Sigmoid colon (tissue), 4 donors: ENCODE measurements at regions not wholly inside any gene's neighbourhood (a gene's known extent, or its start where the extent isn't known, plus 50 kb on each side); places are given as distances from the start of the nearest gene placed in this dataset.

Experiments used
- CTCF ChIP-seq, 4 experiments: fragments of 450-650 bp in 3 of 4; fragments of 200-600 bp in 1 of 4; IDR thresholded peaks; one replicate each; pipeline ENCODE4 v1.5.1; 2016 to 2019; ENCODE audit warnings: antibody characterized with exemption in 4 of 4, mild to moderate bottlenecking in 3 of 4, moderate library complexity in 2 of 4
- POLR2A ChIP-seq, 2 donors: fragments of 450-650 bp; IDR thresholded peaks; one replicate each; pipeline ENCODE4 v1.6.1; 2016; ENCODE audit warnings: antibody characterized with exemption in 2 of 2, mild to moderate bottlenecking in 2 of 2, moderate library complexity in 2 of 2
- POLR2AphosphoS5 ChIP-seq, 4 donors: sonication (generic); formaldehyde crosslinking; IDR thresholded peaks; one replicate each; pipeline ENCODE4 v1.6.1; 2017; ENCODE audit warnings: antibody characterized with exemption in 4 of 4

- no peak for TF ChIP-seq CTCF (IDR thresholded peaks at IDR 0.05)
- no peak for TF ChIP-seq POLR2AphosphoS5 (IDR thresholded peaks at IDR 0.05)
- TF ChIP-seq POLR2A (IDR thresholded peaks at IDR 0.05) = no peak
Measured at GRCh38 chr17:77767148-77767547, 191.4 kb upstream of the TNRC6C start.
